ENCODE measurements at regions not wholly inside any gene's neighbourhood (a gene's known extent, or its start where the extent isn't known, plus 50 kb on each side); places are given as distances from the start of the nearest gene placed in this dataset.

GRCh38 chr11:32332990-32333319 lies 102.4 kb downstream of the WT1 start:
- H3K27me3 ChIP-seq (ENCODE audit: control insufficient read depth in 2 of 2, insufficient read depth in 2 of 2, low read length in 2 of 2): peaks cover 0 to 6% of the 10 kb centered on the region in 2 experiments; a peak in 1 of 5 replicates
- no TSS peak for BruUV-seq (replicated peaks)
- H3K36me3 ChIP-seq (ENCODE audit: control insufficient read depth, insufficient read depth, low read length): no peaks in the 10 kb centered on the region
- H3K4me1 ChIP-seq (replicated peaks in 1 of 2; ENCODE audit: control insufficient read depth in 2 of 2, insufficient read depth in 2 of 2, low read length in 2 of 2): peaks cover 0 to 11% of the 10 kb centered on the region in 2 experiments; a peak in 1 of 5 replicates
- 27% methylated on average over 12 of the region's 14 CpGs for WGBS (ENCODE audit: insufficient coverage, low coverage, missing lambda C conversion rate)
- FAIRE-seq (no peak), ATAC-seq (no peak), DNase-seq (ENCODE audit: extremely low read depth in 1 of 4, low spot score in 3 of 4) (no peak)
- no peak overlapping the region for H2AFZ ChIP-seq (ENCODE audit: low read depth, low read length)
- no peak overlapping the region for H3K27ac ChIP-seq (ENCODE audit: extremely low read depth, low read depth, low read length)
- ChIA-PET POLR2A (no interaction called here), CTCF (ENCODE audit: low intra/inter-chr PET ratio) (no interaction called here)
- no peaks in the 10 kb centered on the region for H4K20me1 ChIP-seq (replicated peaks; ENCODE audit: control insufficient read depth, insufficient read depth, low read length)
- peaks cover 1% of the 10 kb centered on the region; the same call in 1 of the 2 replicates for H3K9me3 ChIP-seq (replicated peaks; ENCODE audit: control insufficient read depth, insufficient read depth, low read depth, low read length)
- no peaks in the 10 kb centered on the region for H3K79me2 ChIP-seq (ENCODE audit: control insufficient read depth, insufficient read depth, low read length)
- H3K9me1 ChIP-seq (ENCODE audit: control insufficient read depth, insufficient read depth, low read length): no peaks in the 10 kb centered on the region
- no peak overlapping the region for H3K4me3 ChIP-seq
- no peak overlapping the region for H3K9ac ChIP-seq (ENCODE audit: insufficient read depth in 1 of 2, low read depth in 2 of 2, low read length in 2 of 2)
- TF ChIP-seq ZBTB5 (IDR thresholded peaks at IDR 0.05) (no peak), ZNF124 (CRISPR knock-in tag; IDR thresholded peaks at IDR 0.05) (no peak)
- in situ Hi-C loops (cut with MboI): no loop called here
- intact Hi-C loops (cut with micrococcal nuclease): loop anchor here (5.0 kb wide), 1 partner anchor 44 kb away; no protein-coding TSS in a partner anchor
- no peak overlapping the region for H3K4me2 ChIP-seq (ENCODE audit: insufficient read depth, low read length)

- no peaks in the 10 kb centered on the region for H4K20me1 ChIP-seq (replicated peaks; ENCODE audit: control insufficient read depth, insufficient read depth, low read length)
- no peaks in the 10 kb centered on the region for H3K79me2 ChIP-seq (ENCODE audit: control insufficient read depth, insufficient read depth, low read length)
- in situ Hi-C loops (cut with MboI) (no loop called here), intact Hi-C loops (cut with micrococcal nuclease) (loop anchor here (5.0 kb wide), 1 partner anchor 44 kb away; no protein-coding TSS in a partner anchor)
- H3K9me3 ChIP-seq (replicated peaks; ENCODE audit: control insufficient read depth, insufficient read depth, low read depth, low read length): peaks cover 1% of the 10 kb centered on the region; the same call in 1 of the 2 replicates
- H3K4me3 ChIP-seq: no peak overlapping the region
- H2AFZ ChIP-seq (ENCODE audit: low read depth, low read length): no peak overlapping the region; the same call in 1 of the 2 replicates
- FAIRE-seq (no peak), ATAC-seq (peak; percentile 36; the same call in 2 of the 3 replicates), DNase-seq (ENCODE audit: extremely low read depth in 1 of 4, low spot score in 3 of 4) (no peak)
- peaks cover 0 to 11% of the 10 kb centered on the region in 2 experiments; a peak in 1 of 5 replicates for H3K4me1 ChIP-seq (replicated peaks in 1 of 2; ENCODE audit: control insufficient read depth in 2 of 2, insufficient read depth in 2 of 2, low read length in 2 of 2)
- no peak overlapping the region for H3K27ac ChIP-seq (ENCODE audit: extremely low read depth, low read depth, low read length)
- no peak overlapping the region for H3K4me2 ChIP-seq (ENCODE audit: insufficient read depth, low read length)
- 52% methylated on average over 32 of the region's 57 CpGs for WGBS (ENCODE audit: insufficient coverage, low coverage, missing lambda C conversion rate)
- H3K27me3 ChIP-seq (ENCODE audit: control insufficient read depth in 2 of 2, insufficient read depth in 2 of 2, low read length in 2 of 2): peaks cover 0 to 6% of the 10 kb centered on the region in 2 experiments; a peak in 1 of 5 replicates
- H3K36me3 ChIP-seq (ENCODE audit: control insufficient read depth, insufficient read depth, low read length): no peaks in the 10 kb centered on the region
- CTCF ChIA-PET (ENCODE audit: low intra/inter-chr PET ratio): no interaction called here
- POLR2A ChIA-PET: interaction anchor here (0.7 kb wide), 1 partner anchor 162 kb away, joined by 3 read pairs; no protein-coding TSS in a partner anchor
- H3K9ac ChIP-seq (ENCODE audit: insufficient read depth in 1 of 2, low read depth in 2 of 2, low read length in 2 of 2): no peak overlapping the region
- BruUV-seq (replicated peaks): no TSS peak
- H3K9me1 ChIP-seq (ENCODE audit: control insufficient read depth, insufficient read depth, low read length): no peaks in the 10 kb centered on the region
- TF ChIP-seq, protein P1, sequence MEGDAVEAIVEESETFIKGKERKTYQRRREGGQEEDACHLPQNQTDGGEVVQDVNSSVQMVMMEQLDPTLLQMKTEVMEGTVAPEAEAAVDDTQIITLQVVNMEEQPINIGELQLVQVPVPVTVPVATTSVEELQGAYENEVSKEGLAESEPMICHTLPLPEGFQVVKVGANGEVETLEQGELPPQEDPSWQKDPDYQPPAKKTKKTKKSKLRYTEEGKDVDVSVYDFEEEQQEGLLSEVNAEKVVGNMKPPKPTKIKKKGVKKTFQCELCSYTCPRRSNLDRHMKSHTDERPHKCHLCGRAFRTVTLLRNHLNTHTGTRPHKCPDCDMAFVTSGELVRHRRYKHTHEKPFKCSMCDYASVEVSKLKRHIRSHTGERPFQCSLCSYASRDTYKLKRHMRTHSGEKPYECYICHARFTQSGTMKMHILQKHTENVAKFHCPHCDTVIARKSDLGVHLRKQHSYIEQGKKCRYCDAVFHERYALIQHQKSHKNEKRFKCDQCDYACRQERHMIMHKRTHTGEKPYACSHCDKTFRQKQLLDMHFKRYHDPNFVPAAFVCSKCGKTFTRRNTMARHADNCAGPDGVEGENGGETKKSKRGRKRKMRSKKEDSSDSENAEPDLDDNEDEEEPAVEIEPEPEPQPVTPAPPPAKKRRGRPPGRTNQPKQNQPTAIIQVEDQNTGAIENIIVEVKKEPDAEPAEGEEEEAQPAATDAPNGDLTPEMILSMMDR (IDR thresholded peaks at IDR 0.05 in 2 of 3, conservative IDR thresholded peaks at IDR 0.05 in 1 of 3; ENCODE audit: insufficient read depth in 2 of 3, low read depth in 1 of 3, low read length in 3 of 3): peak in 2 of 3 experiments; percentile 8 to 12; a peak in 1 of 6 replicates
- TF ChIP-seq, protein P2, sequence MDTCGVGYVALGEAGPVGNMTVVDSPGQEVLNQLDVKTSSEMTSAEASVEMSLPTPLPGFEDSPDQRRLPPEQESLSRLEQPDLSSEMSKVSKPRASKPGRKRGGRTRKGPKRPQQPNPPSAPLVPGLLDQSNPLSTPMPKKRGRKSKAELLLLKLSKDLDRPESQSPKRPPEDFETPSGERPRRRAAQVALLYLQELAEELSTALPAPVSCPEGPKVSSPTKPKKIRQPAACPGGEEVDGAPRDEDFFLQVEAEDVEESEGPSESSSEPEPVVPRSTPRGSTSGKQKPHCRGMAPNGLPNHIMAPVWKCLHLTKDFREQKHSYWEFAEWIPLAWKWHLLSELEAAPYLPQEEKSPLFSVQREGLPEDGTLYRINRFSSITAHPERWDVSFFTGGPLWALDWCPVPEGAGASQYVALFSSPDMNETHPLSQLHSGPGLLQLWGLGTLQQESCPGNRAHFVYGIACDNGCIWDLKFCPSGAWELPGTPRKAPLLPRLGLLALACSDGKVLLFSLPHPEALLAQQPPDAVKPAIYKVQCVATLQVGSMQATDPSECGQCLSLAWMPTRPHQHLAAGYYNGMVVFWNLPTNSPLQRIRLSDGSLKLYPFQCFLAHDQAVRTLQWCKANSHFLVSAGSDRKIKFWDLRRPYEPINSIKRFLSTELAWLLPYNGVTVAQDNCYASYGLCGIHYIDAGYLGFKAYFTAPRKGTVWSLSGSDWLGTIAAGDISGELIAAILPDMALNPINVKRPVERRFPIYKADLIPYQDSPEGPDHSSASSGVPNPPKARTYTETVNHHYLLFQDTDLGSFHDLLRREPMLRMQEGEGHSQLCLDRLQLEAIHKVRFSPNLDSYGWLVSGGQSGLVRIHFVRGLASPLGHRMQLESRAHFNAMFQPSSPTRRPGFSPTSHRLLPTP (IDR thresholded peaks at IDR 0.05; ENCODE audit: borderline replicate concordance, extremely low read depth, insufficient read length): no peak
Measured at GRCh38 chr11:32333320-32333991, 101.9 kb downstream of the WT1 start.

Data from K562 (cell line).